ENCODE measurements at regions not wholly inside any gene's neighbourhood (a gene's known extent, or its start where the extent isn't known, plus 50 kb on each side); places are given as distances from the start of the nearest gene placed in this dataset.
A peak's percentile ranks its signal among the peaks of the same experiment; 100 is the strongest.

GRCh38 chr1:56442290-56442877, 137.0 kb downstream of the PLPP3 start:
- no peak for DNase-seq (ENCODE audit: low read depth)
- Histone ChIP-seq H3K4me1 (ENCODE audit: control insufficient read depth, insufficient read depth, low read length) (peaks cover 18% of the 10 kb centered on the region), H3K36me3 (ENCODE audit: control insufficient read depth, insufficient read depth, low read length, severe bottlenecking) (no peaks in the 10 kb centered on the region), H3K27me3 (replicated peaks; ENCODE audit: control insufficient read depth, insufficient read depth, low read length) (no peaks in the 10 kb centered on the region), H3K9me3 (ENCODE audit: control insufficient read depth, low read length) (no peaks in the 10 kb centered on the region), H3K9ac (ENCODE audit: low read length) (no peak overlapping the region), H3K4me3 (ENCODE audit: low read length) (no peak overlapping the region)

- H3K9ac ChIP-seq (ENCODE audit: low read length) = no peak overlapping the region
- H3K9me3 ChIP-seq (ENCODE audit: control insufficient read depth, low read length) = no peaks in the 10 kb centered on the region
- H3K4me1 ChIP-seq (ENCODE audit: control insufficient read depth, insufficient read depth, low read length) = peaks cover 10% of the 10 kb centered on the region
- no peaks in the 10 kb centered on the region for H3K27me3 ChIP-seq (replicated peaks; ENCODE audit: control insufficient read depth, insufficient read depth, low read length)
- no peaks in the 10 kb centered on the region for H3K36me3 ChIP-seq (ENCODE audit: control insufficient read depth, insufficient read depth, low read length, severe bottlenecking)
- no peak for DNase-seq (ENCODE audit: low read depth)
- H3K4me3 ChIP-seq (ENCODE audit: low read length) = no peak overlapping the region
These were observed 137.8 kb downstream of the PLPP3 start for GRCh38 chr1:56441601-56442000.

GRCh38 chr1:56439610-56440264, 139.6 kb downstream of the PLPP3 start:
- Histone ChIP-seq H3K27me3 (replicated peaks; ENCODE audit: control insufficient read depth, insufficient read depth, low read length) (no peaks in the 10 kb centered on the region), H3K9me3 (ENCODE audit: control insufficient read depth, low read length) (no peaks in the 10 kb centered on the region), H3K36me3 (ENCODE audit: control insufficient read depth, insufficient read depth, low read length, severe bottlenecking) (no peaks in the 10 kb centered on the region), H3K9ac (ENCODE audit: low read length) (no peak overlapping the region), H3K4me3 (ENCODE audit: low read length) (no peak overlapping the region), H3K4me1 (ENCODE audit: control insufficient read depth, insufficient read depth, low read length) (no peaks in the 10 kb centered on the region)
- DNase-seq (ENCODE audit: low read depth) = no peak

GRCh38 chr1:56438901-56439551, 140.3 kb downstream of the PLPP3 start:
- Histone ChIP-seq H3K4me1 (ENCODE audit: control insufficient read depth, insufficient read depth, low read length) (no peaks in the 10 kb centered on the region), H3K4me3 (ENCODE audit: low read length) (no peak overlapping the region), H3K27me3 (replicated peaks; ENCODE audit: control insufficient read depth, insufficient read depth, low read length) (no peaks in the 10 kb centered on the region), H3K9ac (ENCODE audit: low read length) (no peak overlapping the region), H3K9me3 (ENCODE audit: control insufficient read depth, low read length) (no peaks in the 10 kb centered on the region), H3K36me3 (ENCODE audit: control insufficient read depth, insufficient read depth, low read length, severe bottlenecking) (no peaks in the 10 kb centered on the region)
- no peak for DNase-seq (ENCODE audit: low read depth)

DNA sequence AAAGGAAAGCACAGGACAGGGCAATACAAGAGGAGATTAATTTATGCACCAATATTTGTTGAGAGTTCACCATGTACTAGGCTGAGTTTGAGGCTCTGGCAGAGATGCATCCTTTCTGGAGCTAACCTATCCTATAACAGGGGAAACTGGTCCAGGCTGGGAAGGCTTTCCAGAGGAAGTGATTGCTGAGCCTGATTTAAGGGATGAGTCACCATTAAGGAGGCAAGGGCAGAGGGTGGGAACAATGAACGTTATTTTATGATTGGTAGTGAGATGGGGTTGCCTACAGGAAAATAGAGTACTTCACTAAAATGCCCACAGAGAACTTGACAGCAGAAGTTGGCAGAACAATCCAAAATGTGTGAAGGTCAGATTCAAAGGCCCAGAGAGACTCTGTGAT, 141.4 kb downstream of the PLPP3 start:
- H3K4me3 ChIP-seq (ENCODE audit: low read length) = no peak overlapping the region
- no peaks in the 10 kb centered on the region for H3K4me1 ChIP-seq (ENCODE audit: control insufficient read depth, insufficient read depth, low read length)
- no peaks in the 10 kb centered on the region for H3K27me3 ChIP-seq (replicated peaks; ENCODE audit: control insufficient read depth, insufficient read depth, low read length)
- H3K36me3 ChIP-seq (ENCODE audit: control insufficient read depth, insufficient read depth, low read length, severe bottlenecking) = no peaks in the 10 kb centered on the region
- no peaks in the 10 kb centered on the region for H3K9me3 ChIP-seq (ENCODE audit: control insufficient read depth, low read length)
- DNase-seq (ENCODE audit: low read depth) = no peak
- no peak overlapping the region for H3K9ac ChIP-seq (ENCODE audit: low read length)

GRCh38 chr1:56436912-56437417, 142.4 kb downstream of the PLPP3 start:
- H3K4me3 ChIP-seq (ENCODE audit: low read length) = no peak overlapping the region
- no peak for DNase-seq (ENCODE audit: low read depth)

GRCh38 chr1:56436296-56436695, 143.1 kb downstream of the PLPP3 start:
- Histone ChIP-seq H3K9ac (ENCODE audit: low read length) (no peak overlapping the region), H3K4me3 (ENCODE audit: low read length) (no peak overlapping the region), H3K27me3 (replicated peaks; ENCODE audit: control insufficient read depth, insufficient read depth, low read length) (no peaks in the 10 kb centered on the region), H3K36me3 (ENCODE audit: control insufficient read depth, insufficient read depth, low read length, severe bottlenecking) (no peaks in the 10 kb centered on the region), H3K9me3 (ENCODE audit: control insufficient read depth, low read length) (no peaks in the 10 kb centered on the region), H3K4me1 (ENCODE audit: control insufficient read depth, insufficient read depth, low read length) (peaks cover 3% of the 10 kb centered on the region)
- no peak for DNase-seq (ENCODE audit: low read depth)

More at GRCh38 chr1:56436912-56437417, 142.4 kb downstream of the PLPP3 start:
- Histone ChIP-seq H3K27me3 (replicated peaks; ENCODE audit: control insufficient read depth, insufficient read depth, low read length) (no peaks in the 10 kb centered on the region), H3K4me1 (ENCODE audit: control insufficient read depth, insufficient read depth, low read length) (peaks cover 3% of the 10 kb centered on the region), H3K36me3 (ENCODE audit: control insufficient read depth, insufficient read depth, low read length, severe bottlenecking) (no peaks in the 10 kb centered on the region), H3K9me3 (ENCODE audit: control insufficient read depth, low read length) (no peaks in the 10 kb centered on the region), H3K9ac (ENCODE audit: low read length) (no peak overlapping the region)

DNA sequence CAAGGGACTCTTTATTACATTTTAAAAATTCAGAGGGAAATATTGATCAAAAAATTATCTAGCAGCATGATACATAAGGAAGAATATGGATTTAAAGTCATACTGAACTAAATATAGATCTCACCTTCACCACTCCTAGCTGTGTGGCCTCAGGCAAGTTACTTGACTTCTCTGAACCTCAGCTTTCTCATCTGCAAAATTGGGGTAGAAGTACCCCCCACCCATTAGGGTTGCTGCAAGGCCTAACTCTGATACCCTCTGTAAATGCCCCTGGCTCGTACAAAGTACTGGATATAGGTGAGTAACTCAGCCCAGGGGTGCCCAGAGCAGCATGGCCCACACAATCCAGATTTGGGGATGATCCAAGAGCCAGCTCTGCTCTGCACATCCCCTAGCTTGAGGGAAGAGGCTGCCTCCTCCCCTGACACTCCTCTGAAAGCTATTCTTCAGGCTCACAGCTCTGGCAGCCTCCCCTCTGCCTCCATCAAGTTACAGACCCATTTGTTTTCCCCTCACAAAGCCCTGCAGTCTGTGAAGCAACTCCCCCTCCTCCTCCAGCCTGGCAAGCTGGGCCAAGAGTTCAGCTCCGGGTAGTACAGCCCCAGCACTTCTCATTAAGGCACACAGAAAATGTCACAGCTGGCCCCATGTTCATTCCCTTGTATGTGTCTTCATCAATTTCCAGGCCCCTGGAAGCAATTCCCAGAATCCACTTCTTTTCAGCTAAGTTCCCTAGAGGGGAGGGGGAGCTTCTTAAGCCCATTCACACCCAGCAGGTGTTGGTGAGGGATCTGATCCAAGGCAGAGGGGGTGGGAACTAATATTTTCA, 143.7 kb downstream of the PLPP3 start:
- DNase-seq (ENCODE audit: low read depth) = no peak
- Histone ChIP-seq H3K27me3 (replicated peaks; ENCODE audit: control insufficient read depth, insufficient read depth, low read length) (no peaks in the 10 kb centered on the region), H3K4me3 (ENCODE audit: low read length) (no peak overlapping the region), H3K9ac (ENCODE audit: low read length) (no peak overlapping the region), H3K9me3 (ENCODE audit: control insufficient read depth, low read length) (no peaks in the 10 kb centered on the region), H3K4me1 (ENCODE audit: control insufficient read depth, insufficient read depth, low read length) (peaks cover 3% of the 10 kb centered on the region), H3K36me3 (ENCODE audit: control insufficient read depth, insufficient read depth, low read length, severe bottlenecking) (no peaks in the 10 kb centered on the region)

GRCh38 chr1:56434740-56435139, 144.6 kb downstream of the PLPP3 start:
- H3K9ac ChIP-seq (ENCODE audit: low read length) = no peak overlapping the region
- H3K27me3 ChIP-seq (replicated peaks; ENCODE audit: control insufficient read depth, insufficient read depth, low read length) = no peaks in the 10 kb centered on the region
- DNase-seq (ENCODE audit: low read depth) = peak; percentile 34
- H3K36me3 ChIP-seq (ENCODE audit: control insufficient read depth, insufficient read depth, low read length, severe bottlenecking) = no peaks in the 10 kb centered on the region
- no peak overlapping the region for H3K4me3 ChIP-seq (ENCODE audit: low read length)
- H3K4me1 ChIP-seq (ENCODE audit: control insufficient read depth, insufficient read depth, low read length) = peaks cover 3% of the 10 kb centered on the region
- no peaks in the 10 kb centered on the region for H3K9me3 ChIP-seq (ENCODE audit: control insufficient read depth, low read length)

- Histone ChIP-seq H3K9me3 (ENCODE audit: control insufficient read depth, low read length) (no peaks in the 10 kb centered on the region), H3K27me3 (replicated peaks; ENCODE audit: control insufficient read depth, insufficient read depth, low read length) (no peaks in the 10 kb centered on the region), H3K4me3 (ENCODE audit: low read length) (no peak overlapping the region), H3K4me1 (ENCODE audit: control insufficient read depth, insufficient read depth, low read length) (peaks cover 3% of the 10 kb centered on the region), H3K36me3 (ENCODE audit: control insufficient read depth, insufficient read depth, low read length, severe bottlenecking) (no peaks in the 10 kb centered on the region), H3K9ac (ENCODE audit: low read length) (no peak overlapping the region)
- DNase-seq (ENCODE audit: low read depth) = no peak
These were observed 145.3 kb downstream of the PLPP3 start for GRCh38 chr1:56434025-56434424.

DNA sequence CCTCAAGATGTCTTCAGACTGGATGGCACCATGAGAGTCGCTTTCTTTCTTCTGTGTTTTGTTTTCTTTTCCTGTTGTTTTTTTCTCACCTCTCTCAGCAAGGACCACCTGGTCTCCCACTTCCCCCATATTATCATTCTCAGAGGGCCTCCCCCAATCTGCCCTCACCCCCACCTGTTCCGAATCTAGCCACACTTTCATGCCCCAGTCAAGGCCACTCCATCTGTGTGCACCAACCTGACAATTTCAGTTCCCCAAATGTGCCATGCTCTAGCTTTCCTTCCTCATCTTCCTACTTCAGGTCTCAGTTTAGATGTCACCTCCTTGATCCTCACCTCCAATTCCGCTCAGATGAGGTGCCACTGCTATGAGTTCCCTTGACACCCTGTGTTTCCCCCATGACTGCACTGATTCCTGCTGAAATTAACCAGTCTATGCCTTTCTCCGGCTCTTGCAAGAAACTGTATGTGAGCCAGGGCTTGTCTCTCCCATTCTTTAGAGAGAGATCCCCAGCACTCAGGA, 146.2 kb downstream of the PLPP3 start:
- H3K27me3 ChIP-seq (replicated peaks; ENCODE audit: control insufficient read depth, insufficient read depth, low read length) = no peaks in the 10 kb centered on the region
- no peaks in the 10 kb centered on the region for H3K9me3 ChIP-seq (ENCODE audit: control insufficient read depth, low read length)
- no peak overlapping the region for H3K9ac ChIP-seq (ENCODE audit: low read length)
- DNase-seq (ENCODE audit: low read depth) = no peak
- no peak overlapping the region for H3K4me3 ChIP-seq (ENCODE audit: low read length)
- no peaks in the 10 kb centered on the region for H3K36me3 ChIP-seq (ENCODE audit: control insufficient read depth, insufficient read depth, low read length, severe bottlenecking)
- H3K4me1 ChIP-seq (ENCODE audit: control insufficient read depth, insufficient read depth, low read length) = peaks cover 3% of the 10 kb centered on the region
